Uterus (tissue), 3 donors: ENCODE measurements at regions not wholly inside any gene's neighbourhood (a gene's known extent, or its start where the extent isn't known, plus 50 kb on each side); places are given as distances from the start of the nearest gene placed in this dataset.

Source experiments
- DNase-seq, 2 donors: peaks; one replicate each; pipeline ENCODE4 v3.0.0-alpha.2; 2019 to 2020
- H3K27ac ChIP-seq, 2 donors: fragments of 200-600 bp; sonication (generic); 1 replicate in 1 of 2; 2 replicates in 1 of 2; pipeline ENCODE4 v1.5.1; 2016 to 2018
- H3K27me3 ChIP-seq, 2 donors: fragments of 200-600 bp; sonication (generic); one replicate each; pipeline ENCODE4 v1.5.1; 2018 to 2019; ENCODE audit warnings: control low read depth in 1 of 2
- H3K36me3 ChIP-seq, 2 donors: fragments of 200-600 bp; sonication (generic); one replicate each; pipeline ENCODE4 v1.5.1; 2019; ENCODE audit warnings: control low read depth in 1 of 2
- H3K4me1 ChIP-seq, 2 donors: fragments of 200-600 bp; sonication (generic); one replicate each; pipeline ENCODE4 v1.5.1; 2018 to 2019; ENCODE audit warnings: control low read depth in 1 of 2
- H3K4me3 ChIP-seq, 2 donors: fragments of 200-600 bp; sonication (generic); 1 replicate in 1 of 2; 2 replicates in 1 of 2; pipeline ENCODE4 v1.5.1; 2018 to 2019; ENCODE audit warnings: mild to moderate bottlenecking in 1 of 2
- H3K9me3 ChIP-seq, 2 donors: fragments of 200-600 bp; sonication (generic); one replicate each; pipeline ENCODE4 v1.5.1; 2019; ENCODE audit warnings: control low read depth in 1 of 2
- CTCF ChIP-seq, 4 experiments: fragments of 200-600 bp in 2 of 4; fragments of 450-650 bp in 2 of 4; sonication (generic) in 2 of 4; IDR thresholded peaks; one replicate each; pipeline ENCODE4 v1.5.1; 2016 to 2019; ENCODE audit warnings: antibody characterized with exemption in 4 of 4, mild to moderate bottlenecking in 2 of 4, moderate library complexity in 1 of 4
- POLR2A ChIP-seq, 2 donors: fragments of 450-650 bp; IDR thresholded peaks; one replicate each; pipeline ENCODE4 v1.6.1; 2016; ENCODE audit warnings: antibody characterized with exemption in 2 of 2, mild to moderate bottlenecking in 1 of 2, moderate library complexity in 1 of 2
- intact Hi-C: fragments of 100-400 bp; cut with DNase I; formaldehyde crosslinking; loops from one replicate; pipeline ENCODE4 v1.15.1; 2023; ENCODE audit warnings: low total_unique reads
- donor health status: DM: yes; HTN: yes; CAD: no.

- H3K27ac ChIP-seq, result no peak overlapping the region
- no peaks in the 10 kb centered on the region for H3K9me3 ChIP-seq
- no peaks in the 10 kb centered on the region for H3K27me3 ChIP-seq
- TF ChIP-seq POLR2A (IDR thresholded peaks at IDR 0.05) (no peak), CTCF (IDR thresholded peaks at IDR 0.05) (no peak)
- intact Hi-C loops, result no loop called here
- H3K4me3 ChIP-seq, result no peak overlapping the region
- H3K36me3 ChIP-seq, result no peaks in the 10 kb centered on the region
- no peaks in the 10 kb centered on the region for H3K4me1 ChIP-seq
- no peak for DNase-seq
These were observed 886.5 kb downstream of the SLITRK6 start for GRCh38 chr13:84912720-84913119.

GRCh38 chr13:84910423-84910822 lies 888.8 kb downstream of the SLITRK6 start:
- TF ChIP-seq POLR2A (IDR thresholded peaks at IDR 0.05) (no peak), CTCF (IDR thresholded peaks at IDR 0.05) (no peak)
- Histone ChIP-seq H3K27me3 (no peaks in the 10 kb centered on the region), H3K36me3 (no peaks in the 10 kb centered on the region), H3K4me3 (no peak overlapping the region), H3K4me1 (no peaks in the 10 kb centered on the region), H3K27ac (no peak overlapping the region), H3K9me3 (no peaks in the 10 kb centered on the region)
- no peak for DNase-seq
- intact Hi-C loops, result no loop called here

- Histone ChIP-seq H3K27ac (no peak overlapping the region), H3K4me3 (no peak overlapping the region), H3K36me3 (no peaks in the 10 kb centered on the region), H3K4me1 (no peaks in the 10 kb centered on the region), H3K27me3 (no peaks in the 10 kb centered on the region), H3K9me3 (no peaks in the 10 kb centered on the region)
- no peak for DNase-seq
- TF ChIP-seq CTCF (IDR thresholded peaks at IDR 0.05) (no peak), POLR2A (IDR thresholded peaks at IDR 0.05) (no peak)
- intact Hi-C loops, result no loop called here
These were observed 895.8 kb downstream of the SLITRK6 start for GRCh38 chr13:84903391-84903790.

GRCh38 chr13:84902243-84902642 lies 897.0 kb downstream of the SLITRK6 start:
- Histone ChIP-seq H3K4me1 (no peaks in the 10 kb centered on the region), H3K27ac (no peak overlapping the region), H3K4me3 (no peak overlapping the region), H3K9me3 (no peaks in the 10 kb centered on the region), H3K36me3 (no peaks in the 10 kb centered on the region), H3K27me3 (no peaks in the 10 kb centered on the region)
- no peak for DNase-seq
- TF ChIP-seq POLR2A (IDR thresholded peaks at IDR 0.05) (no peak), CTCF (IDR thresholded peaks at IDR 0.05) (no peak)
- intact Hi-C loops, result no loop called here

DNA sequence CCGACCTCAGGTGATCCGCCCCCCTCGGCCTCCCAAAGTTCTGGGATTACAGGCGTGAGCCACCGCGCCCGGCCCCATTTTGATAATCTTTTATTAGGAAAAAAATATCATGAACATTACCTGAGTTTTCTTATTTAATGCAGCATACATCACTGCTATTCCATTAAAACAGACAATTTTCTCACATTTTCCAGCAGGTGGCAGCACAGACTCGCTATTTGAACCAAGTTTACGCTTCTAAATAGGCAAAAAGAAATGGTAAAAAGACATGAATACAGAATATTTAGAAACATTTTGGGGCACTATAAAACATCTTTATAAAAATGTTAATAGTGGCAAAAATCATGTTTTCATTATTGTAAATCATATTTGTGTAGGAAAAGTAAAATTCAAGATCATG lies 903.1 kb downstream of the SLITRK6 start:
- DNase-seq, result no peak
- Histone ChIP-seq H3K4me3 (no peak overlapping the region), H3K27me3 (no peaks in the 10 kb centered on the region), H3K36me3 (no peaks in the 10 kb centered on the region), H3K4me1 (no peaks in the 10 kb centered on the region), H3K9me3 (no peaks in the 10 kb centered on the region), H3K27ac (no peak overlapping the region)
- no peak for TF ChIP-seq POLR2A (IDR thresholded peaks at IDR 0.05)
- TF ChIP-seq CTCF (IDR thresholded peaks at IDR 0.05), result peak in 3 of 4 experiments; percentile 24 to 44 (median 38)
- intact Hi-C loops, result no loop called here
